ENCODE measurements at regions not wholly inside any gene's neighbourhood (a gene's known extent, or its start where the extent isn't known, plus 50 kb on each side); places are given as distances from the start of the nearest gene placed in this dataset.

- intact Hi-C loops (cut with DNase I) = no loop called here
- H3K4me3 ChIP-seq = no peak overlapping the region
- H3K4me1 ChIP-seq = no peaks in the 10 kb centered on the region
- no peaks in the 10 kb centered on the region for H3K27me3 ChIP-seq
- no peaks in the 10 kb centered on the region for H3K9me3 ChIP-seq
- no peak for DNase-seq (ENCODE audit: low spot score in 2 of 2)
- H3K27ac ChIP-seq = no peak overlapping the region
- TF ChIP-seq CTCF (IDR thresholded peaks at IDR 0.05) = no peak
- H3K36me3 ChIP-seq = no peaks in the 10 kb centered on the region
Observed at GRCh38 chr19:28885965-28886364, 327.0 kb downstream of the UQCRFS1 start.

GRCh38 chr19:28884786-28885476, 328.0 kb downstream of the UQCRFS1 start:
- no peak for TF ChIP-seq CTCF (IDR thresholded peaks at IDR 0.05)
- H3K27me3 ChIP-seq = no peaks in the 10 kb centered on the region
- no peak for DNase-seq (ENCODE audit: low spot score in 2 of 2)
- no peaks in the 10 kb centered on the region for H3K9me3 ChIP-seq
- H3K4me3 ChIP-seq = no peak overlapping the region
- no peaks in the 10 kb centered on the region for H3K36me3 ChIP-seq
- H3K4me1 ChIP-seq = no peaks in the 10 kb centered on the region
- intact Hi-C loops (cut with DNase I) = no loop called here
- no peak overlapping the region for H3K27ac ChIP-seq

GRCh38 chr19:28883241-28883693, 329.7 kb downstream of the UQCRFS1 start:
- no peak overlapping the region for H3K27ac ChIP-seq
- no peaks in the 10 kb centered on the region for H3K4me1 ChIP-seq
- H3K27me3 ChIP-seq = no peaks in the 10 kb centered on the region
- H3K9me3 ChIP-seq = no peaks in the 10 kb centered on the region
- H3K36me3 ChIP-seq = no peaks in the 10 kb centered on the region
- no peak for TF ChIP-seq CTCF (IDR thresholded peaks at IDR 0.05)
- intact Hi-C loops (cut with DNase I) = no loop called here
- no peak overlapping the region for H3K4me3 ChIP-seq
- DNase-seq (ENCODE audit: low spot score in 2 of 2) = no peak

GRCh38 chr19:28882818-28883217, 330.1 kb downstream of the UQCRFS1 start:
- H3K36me3 ChIP-seq = no peaks in the 10 kb centered on the region
- H3K4me3 ChIP-seq = no peak overlapping the region
- TF ChIP-seq CTCF (IDR thresholded peaks at IDR 0.05) = no peak
- intact Hi-C loops (cut with DNase I) = no loop called here
- no peaks in the 10 kb centered on the region for H3K27me3 ChIP-seq
- no peaks in the 10 kb centered on the region for H3K4me1 ChIP-seq
- no peaks in the 10 kb centered on the region for H3K9me3 ChIP-seq
- H3K27ac ChIP-seq = no peak overlapping the region
- no peak for DNase-seq (ENCODE audit: low spot score in 2 of 2)

GRCh38 chr19:28881616-28882015, 331.3 kb downstream of the UQCRFS1 start:
- no peak overlapping the region for H3K4me3 ChIP-seq
- H3K9me3 ChIP-seq = no peaks in the 10 kb centered on the region
- no peaks in the 10 kb centered on the region for H3K36me3 ChIP-seq
- intact Hi-C loops (cut with DNase I) = no loop called here
- H3K27me3 ChIP-seq = no peaks in the 10 kb centered on the region
- no peak overlapping the region for H3K27ac ChIP-seq
- TF ChIP-seq CTCF (IDR thresholded peaks at IDR 0.05) = no peak
- no peak for DNase-seq (ENCODE audit: low spot score in 2 of 2)
- H3K4me1 ChIP-seq = no peaks in the 10 kb centered on the region
